HEK293 (cell line): ENCODE measurements at regions not wholly inside any gene's neighbourhood (a gene's known extent, or its start where the extent isn't known, plus 50 kb on each side); places are given as distances from the start of the nearest gene placed in this dataset.

ENCODE experiments used
- CTCF ChIA-PET: fragments of 350-600 bp; formaldehyde crosslinking; extraction: SDS; loops from one replicate; lab custom pipeline; 2021; ENCODE audit warnings: antibody characterized with exemption; lab: Yijun Ruan, JAX
- POLR2A ChIA-PET: fragments of 300-600 bp; formaldehyde crosslinking; extraction: SDS; loops from one replicate; lab custom pipeline; 2020; ENCODE audit warnings: antibody characterized with exemption, inconsistent platforms; lab: Yijun Ruan, JAX
- H3K27ac ChIP-seq: fragments of 200-500 bp; sonication (Bioruptor generic); 2 replicates; pipeline ENCODE4 v1.5.1; 2014; ENCODE audit warnings: low read depth, low read length, control low read depth, inconsistent platforms; ENCODE audit errors: extremely low read depth
- H3K36me3 ChIP-seq, 2 experiments: fragments of 200-500 bp in 1 of 2; sonication (Bioruptor generic) in 1 of 2; 1 replicate in 1 of 2; 2 replicates in 1 of 2; pipeline ENCODE4 v1.5.1; 2014 to 2017; ENCODE audit warnings: inconsistent platforms in 2 of 2, low read length in 2 of 2; ENCODE audit not compliant: control insufficient read depth in 2 of 2, insufficient read depth in 1 of 2
- H3K4me1 ChIP-seq: fragments of 200-500 bp; sonication (Bioruptor generic); 2 replicates; pipeline ENCODE4 v1.5.1; 2014; ENCODE audit warnings: mild to moderate bottlenecking, low read length, inconsistent platforms; ENCODE audit not compliant: control insufficient read depth, insufficient read depth
- H3K4me3 ChIP-seq: 2 replicates; pipeline ENCODE4 v1.5.1; 2011; ENCODE audit warnings: low read depth, mild to moderate bottlenecking, control low read depth, low read length, moderate library complexity
- H3K9me3 ChIP-seq: fragments of 200-500 bp; sonication (Bioruptor generic); 2 replicates; pipeline ENCODE4 v1.5.1; 2014; ENCODE audit warnings: low read depth, low read length, inconsistent platforms; ENCODE audit not compliant: control insufficient read depth, insufficient read depth
- GFI1B ChIP-seq: fragments of 450-650 bp; formaldehyde crosslinking; IDR thresholded peaks from 2 replicates; pipeline ENCODE4 v1.5.1; 2016; ENCODE audit warnings: missing biosample characterization, missing genetic modification characterization
- GLIS2 ChIP-seq: fragments of 450-650 bp; formaldehyde crosslinking; IDR thresholded peaks from 2 replicates; pipeline ENCODE4 v1.5.1; 2016; ENCODE audit warnings: missing biosample characterization, missing genetic modification characterization
- HOXA7 ChIP-seq: sonication (generic); formaldehyde crosslinking; IDR thresholded peaks from 2 replicates; pipeline ENCODE4 v1.8.1; 2022; ENCODE audit warnings: missing genetic modification reagents, borderline replicate concordance
- KLF9 ChIP-seq: fragments of 450-650 bp; formaldehyde crosslinking; IDR thresholded peaks from 2 replicates; pipeline ENCODE4 v1.5.1; 2016; ENCODE audit warnings: missing biosample characterization, missing genetic modification characterization, low read depth
- PBX3 ChIP-seq: sonication (generic); formaldehyde crosslinking; IDR thresholded peaks from 2 replicates; pipeline ENCODE4 v1.8.1; 2022; ENCODE audit warnings: mild to moderate bottlenecking, moderate library complexity, missing genetic modification reagents
- REST ChIP-seq: fragments of 450-650 bp; formaldehyde crosslinking; IDR thresholded peaks from 2 replicates; pipeline ENCODE4 v1.5.1; 2016; ENCODE audit warnings: missing biosample characterization, missing genetic modification characterization
- SP3 ChIP-seq: fragments of 450-650 bp; formaldehyde crosslinking; IDR thresholded peaks from 2 replicates; pipeline ENCODE4 v1.5.1; 2016; ENCODE audit warnings: missing biosample characterization, missing genetic modification characterization
- TRIM28 ChIP-seq: IDR thresholded peaks from 2 replicates; pipeline ENCODE4 v1.6.1; 2011; ENCODE audit warnings: low read length, control low read depth, borderline replicate concordance
- ZBTB20 ChIP-seq: fragments of 450-650 bp; formaldehyde crosslinking; IDR thresholded peaks from 2 replicates; pipeline ENCODE4 v1.5.1; 2016; ENCODE audit warnings: missing biosample characterization, missing genetic modification characterization
- ZBTB26 ChIP-seq: fragments of 450-650 bp; formaldehyde crosslinking; optimal IDR thresholded peaks from 2 replicates; pipeline ENCODE3; 2016; ENCODE audit warnings: missing biosample characterization, mild to moderate bottlenecking, missing genetic modification characterization
- ZFP69B ChIP-seq: fragments of 450-650 bp; formaldehyde crosslinking; IDR thresholded peaks from 2 replicates; pipeline ENCODE4 v1.5.1; 2016; ENCODE audit warnings: missing biosample characterization, missing genetic modification characterization
- ZNF169 ChIP-seq: fragments of 450-650 bp; formaldehyde crosslinking; IDR thresholded peaks from 2 replicates; pipeline ENCODE4 v1.5.1; 2016; ENCODE audit warnings: missing biosample characterization, missing genetic modification characterization
- ZNF175 ChIP-seq: fragments of 450-650 bp; formaldehyde crosslinking; IDR thresholded peaks from 2 replicates; pipeline ENCODE4 v1.5.1; 2016; ENCODE audit warnings: missing biosample characterization, missing genetic modification characterization
- ZNF660 ChIP-seq: fragments of 450-650 bp; IDR thresholded peaks from 2 replicates; pipeline ENCODE4 v1.5.1; 2018; ENCODE audit warnings: missing biosample characterization, mild to moderate bottlenecking, missing genetic modification characterization
- ZNF701 ChIP-seq: fragments of 450-650 bp; formaldehyde crosslinking; IDR thresholded peaks from 2 replicates; pipeline ENCODE4 v1.5.1; 2016; ENCODE audit warnings: missing biosample characterization, missing genetic modification characterization
- ZSCAN16 ChIP-seq: fragments of 450-650 bp; formaldehyde crosslinking; IDR thresholded peaks from 2 replicates; pipeline ENCODE4 v1.5.1; 2016; ENCODE audit warnings: missing biosample characterization, missing genetic modification characterization

GRCh38 chr6:22432060-22432459 lies 135.2 kb upstream of the PRL start:
- H3K9me3 ChIP-seq, result no peaks in the 10 kb centered on the region
- ChIA-PET CTCF (interaction anchor here (0.5 to 1.7 kb wide), 2 partner anchors 19 to 26 kb away, joined by 3 read pairs; no protein-coding TSS in a partner anchor), POLR2A (no interaction called here)
- H3K36me3 ChIP-seq, result no peaks in the 10 kb centered on the region
- H3K27ac ChIP-seq, result no peak overlapping the region
- no peaks in the 10 kb centered on the region for H3K4me1 ChIP-seq
- no peak overlapping the region for H3K4me3 ChIP-seq
- TF ChIP-seq KLF9, result no peak
- no peak for TF ChIP-seq ZBTB26 (tag by site-specific recombination)
- TF ChIP-seq GLIS2 (tag by site-specific recombination), result no peak
- TF ChIP-seq TRIM28, result no peak
- TF ChIP-seq ZFP69B (tag by site-specific recombination), result no peak
- TF ChIP-seq ZBTB20 (tag by site-specific recombination), result no peak
- no peak for TF ChIP-seq GFI1B (tag by site-specific recombination)
- TF ChIP-seq ZNF701, result no peak
- TF ChIP-seq SP3 (tag by site-specific recombination), result no peak
- no peak for TF ChIP-seq REST (tag by site-specific recombination)

- TF ChIP-seq ZNF169 (tag by site-specific recombination), result no peak
- Histone ChIP-seq H3K9me3 (no peaks in the 10 kb centered on the region), H3K36me3 (no peaks in the 10 kb centered on the region), H3K27ac (no peak overlapping the region), H3K4me1 (no peaks in the 10 kb centered on the region), H3K4me3 (no peak overlapping the region)
- CTCF ChIA-PET, result no interaction called here
- POLR2A ChIA-PET, result no interaction called here
Observed at GRCh38 chr6:22433745-22434144, 135.6 kb upstream of the HDGFL1 start.

- CTCF ChIA-PET, result interaction anchor here (1.2 kb wide), 1 partner anchor 36 kb away, joined by 3 read pairs; no protein-coding TSS in a partner anchor
- H3K36me3 ChIP-seq, result no peaks in the 10 kb centered on the region
- no peaks in the 10 kb centered on the region for H3K4me1 ChIP-seq
- H3K4me3 ChIP-seq, result no peak overlapping the region
- H3K27ac ChIP-seq, result no peak overlapping the region
- TF ChIP-seq ZNF175 (tag by site-specific recombination), result no peak
- TF ChIP-seq ZBTB26 (tag by site-specific recombination), result no peak
- no peak for TF ChIP-seq ZSCAN16
- no peak for TF ChIP-seq HOXA7
- TF ChIP-seq PBX3, result no peak
- TF ChIP-seq ZNF660 (tag by site-specific recombination), result no peak
- TF ChIP-seq, all 188 proteins: peak for 0
- POLR2A ChIA-PET, result interaction anchor here (0.7 kb wide), 1 partner anchor 12 kb away, joined by 4 read pairs; no protein-coding TSS in a partner anchor
- no peaks in the 10 kb centered on the region for H3K9me3 ChIP-seq
Observed at GRCh38 chr6:22435151-22435550, 134.2 kb upstream of the HDGFL1 start.
